DND-41 (cell line): ENCODE measurements at regions not wholly inside any gene's neighbourhood (a gene's known extent, or its start where the extent isn't known, plus 50 kb on each side); places are given as distances from the start of the nearest gene placed in this dataset.

Experiments
- ATAC-seq: fragments of 200-7000 bp; cut with Tn5 transposase; 3 replicates; pipeline ENCODE4 v1.9.1; 2021; ENCODE audit warnings: low read depth; ENCODE audit not compliant: insufficient read depth
- DNase-seq: peaks from one replicate; pipeline ENCODE4 v3.0.0-alpha.2; 2020
- H2AFZ ChIP-seq: 2 replicates; pipeline ENCODE4 v1.6.0; 2012; ENCODE audit warnings: low read depth, low read length
- H3K27ac ChIP-seq: 2 replicates; pipeline ENCODE4 v1.5.1; 2012; ENCODE audit warnings: low read length, inconsistent platforms
- H3K27me3 ChIP-seq: fragments of 200-600 bp; sonication (generic); 2 replicates; pipeline ENCODE4 v1.6.0; 2012; ENCODE audit warnings: low read length, mild to moderate bottlenecking, inconsistent platforms; ENCODE audit not compliant: insufficient read depth, poor library complexity
- H3K36me3 ChIP-seq: 2 replicates; pipeline ENCODE4 v1.5.1; 2012; ENCODE audit warnings: low read length, inconsistent platforms; ENCODE audit not compliant: insufficient read depth
- H3K4me1 ChIP-seq: 2 replicates; pipeline ENCODE4 v1.5.1; 2012; ENCODE audit warnings: mild to moderate bottlenecking, low read length; ENCODE audit not compliant: insufficient read depth
- H3K4me2 ChIP-seq: 2 replicates; pipeline ENCODE4 v1.6.0; 2012; ENCODE audit warnings: mild to moderate bottlenecking, moderate library complexity, low read length, inconsistent platforms; ENCODE audit not compliant: insufficient read depth
- H3K4me3 ChIP-seq, 2 experiments: fragments of 200-600 bp in 1 of 2; shearing (Covaris generic) in 1 of 2; 2 replicates each; pipeline ENCODE4 v1.5.1; 2012 to 2016; ENCODE audit warnings: inconsistent platforms in 2 of 2, low read length in 2 of 2, mild to moderate bottlenecking in 2 of 2, low read depth in 1 of 2, moderate library complexity in 1 of 2
- H3K79me2 ChIP-seq: 2 replicates; pipeline ENCODE4 v1.6.0; 2012; ENCODE audit warnings: low read length, inconsistent platforms; ENCODE audit not compliant: insufficient read depth
- H3K9ac ChIP-seq: 2 replicates; pipeline ENCODE4 v1.6.0; 2012; ENCODE audit warnings: low read depth, mild to moderate bottlenecking, inconsistent platforms, low read length, moderate library complexity
- H3K9me3 ChIP-seq: 2 replicates; pipeline ENCODE4 v1.5.1; 2012; ENCODE audit warnings: low read length, moderate library complexity, mild to moderate bottlenecking, inconsistent platforms; ENCODE audit not compliant: insufficient read depth, severe bottlenecking
- H4K20me1 ChIP-seq: 2 replicates; pipeline ENCODE4 v1.6.0; 2012; ENCODE audit warnings: low read length; ENCODE audit not compliant: insufficient read depth
- CTCF ChIP-seq: IDR thresholded peaks from 2 replicates; pipeline ENCODE4 v1.5.1; 2012; ENCODE audit warnings: borderline replicate concordance, low read length, moderate library complexity, mild to moderate bottlenecking; ENCODE audit not compliant: poor library complexity, severe bottlenecking; ENCODE audit errors: extremely low read depth
- EZH2 ChIP-seq: IDR thresholded peaks from 3 replicates; pipeline ENCODE4 v1.6.1; 2012; ENCODE audit warnings: borderline replicate concordance, low read depth, mild to moderate bottlenecking, moderate library complexity, low read length, inconsistent platforms; ENCODE audit not compliant: severe bottlenecking

DNA sequence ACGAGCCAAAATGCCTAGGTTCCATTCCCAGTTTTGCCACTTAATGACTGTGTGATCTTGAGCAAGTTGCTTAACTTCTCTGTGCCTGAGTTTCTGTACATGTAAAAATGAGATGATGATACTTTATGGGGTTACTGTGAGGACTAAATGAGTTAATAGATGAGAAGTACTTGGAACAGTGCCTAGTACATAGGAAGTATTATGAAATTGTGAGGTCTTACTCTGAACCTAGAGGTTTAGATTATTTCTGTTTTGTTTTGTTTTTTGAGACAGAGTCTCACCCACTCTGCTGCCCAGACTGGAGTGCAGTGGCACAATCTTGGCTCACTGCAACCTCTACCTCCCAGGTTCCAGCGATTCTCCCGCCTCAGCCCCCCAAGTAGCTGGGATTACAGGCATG lies 227.0 kb upstream of the POU2AF2 start:
- DNase-seq (no peak), ATAC-seq (no peak)
- Histone ChIP-seq H2AFZ (no peak overlapping the region), H3K4me1 (no peaks in the 10 kb centered on the region), H3K79me2 (no peaks in the 10 kb centered on the region), H3K4me2 (no peak overlapping the region), H3K9ac (no peak overlapping the region), H3K4me3 (no peak overlapping the region), H3K27me3 (peaks cover 2% of the 10 kb centered on the region), H3K36me3 (no peaks in the 10 kb centered on the region), H3K27ac (no peak overlapping the region), H3K9me3 (no peaks in the 10 kb centered on the region), H4K20me1 (no peaks in the 10 kb centered on the region)
- no peak for TF ChIP-seq CTCF

DNA sequence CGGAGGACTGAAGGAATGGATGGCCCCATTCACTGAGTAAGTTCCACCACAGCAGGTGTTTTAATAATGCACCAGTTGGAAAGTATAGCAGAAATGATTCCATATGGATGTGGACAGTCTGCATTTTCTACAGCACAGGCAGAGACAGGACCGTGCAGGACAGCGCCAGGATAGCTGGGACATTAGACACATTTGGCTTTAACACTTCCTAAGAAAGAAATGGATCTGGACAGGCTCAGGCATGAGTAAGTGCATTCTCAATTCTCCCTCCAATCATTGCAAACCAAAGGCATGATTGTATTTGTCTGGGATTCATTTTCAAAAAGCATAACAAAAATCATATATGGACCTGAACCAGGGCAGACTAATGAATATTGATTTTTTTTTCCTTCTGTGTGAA lies 233.0 kb upstream of the POU2AF2 start:
- Histone ChIP-seq H3K36me3 (no peaks in the 10 kb centered on the region), H3K4me3 (no peak overlapping the region), H3K4me1 (no peaks in the 10 kb centered on the region), H4K20me1 (no peaks in the 10 kb centered on the region), H3K27ac (no peak overlapping the region), H3K79me2 (no peaks in the 10 kb centered on the region), H2AFZ (no peak overlapping the region), H3K9ac (no peak overlapping the region), H3K9me3 (no peaks in the 10 kb centered on the region), H3K27me3 (peaks cover 2% of the 10 kb centered on the region), H3K4me2 (no peak overlapping the region)
- TF ChIP-seq EZH2 = no peak
- TF ChIP-seq CTCF = no peak
- ATAC-seq (no peak), DNase-seq (no peak)

DNA sequence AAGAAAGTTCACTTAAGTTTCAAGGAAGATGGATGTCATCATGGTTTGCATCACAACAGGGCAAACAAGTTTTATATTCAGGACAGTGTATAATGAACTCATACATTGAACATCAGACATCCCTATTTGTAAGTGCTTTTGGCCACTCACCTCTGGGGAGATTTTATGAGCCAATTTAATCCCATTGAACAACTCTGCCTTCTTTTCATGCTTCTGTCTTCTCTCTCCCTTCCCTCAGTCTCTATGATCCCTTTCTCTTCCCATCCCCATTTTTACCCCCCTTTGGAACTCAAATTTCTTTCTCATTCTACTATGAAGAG lies 234.3 kb upstream of the POU2AF2 start:
- Histone ChIP-seq H2AFZ (no peak overlapping the region), H3K9ac (no peak overlapping the region), H3K9me3 (no peaks in the 10 kb centered on the region), H3K36me3 (no peaks in the 10 kb centered on the region), H3K79me2 (no peaks in the 10 kb centered on the region), H3K4me3 (no peak overlapping the region), H3K4me2 (no peak overlapping the region), H3K4me1 (no peaks in the 10 kb centered on the region), H4K20me1 (no peaks in the 10 kb centered on the region), H3K27me3 (peaks cover 2% of the 10 kb centered on the region), H3K27ac (no peak overlapping the region)
- DNase-seq (no peak), ATAC-seq (no peak)
- TF ChIP-seq EZH2 (no peak), CTCF (no peak)
